A673 (cell line): ENCODE measurements at regions not wholly inside any gene's neighbourhood (a gene's known extent, or its start where the extent isn't known, plus 50 kb on each side); places are given as distances from the start of the nearest gene placed in this dataset.

Experiments used
- BruUV-seq: library from RNA; stranded (reverse); fragments of 400-500 nt; replicated peaks from 2 replicates; lab custom pipeline; 2021; lab: Mats Ljungman, UMichigan
- CTCF ChIA-PET: fragments of 300-600 bp; sonication (Branson Sonifier 250); formaldehyde crosslinking; loops from one replicate; lab custom pipeline; 2022; ENCODE audit warnings: antibody characterized with exemption; lab: Charles Lee
- POLR2A ChIA-PET: fragments of 300-600 bp; sonication (Branson Sonifier 250); formaldehyde crosslinking; loops from one replicate; lab custom pipeline; 2022; ENCODE audit warnings: antibody characterized with exemption; ENCODE audit not compliant: low non-redundant PET; lab: Charles Lee
- DNase-seq: peaks from one replicate; pipeline ENCODE4 v3.0.0-alpha.2; 2015; ENCODE audit warnings: low spot score
- H3K27ac ChIP-seq: fragments of 200-600 bp; sonication (generic); 2 replicates; pipeline ENCODE4 v1.5.1; 2016; ENCODE audit warnings: mixed run types, low read depth, mild to moderate bottlenecking, mixed read lengths, antibody characterized with exemption, low read length; ENCODE audit not compliant: poor library complexity, severe bottlenecking
- H3K27me3 ChIP-seq: fragments of 200-600 bp; sonication (generic); replicated peaks from 2 replicates; pipeline ENCODE4 v1.6.1; 2017; ENCODE audit warnings: mixed run types, low read depth, mild to moderate bottlenecking, mixed read lengths, antibody characterized with exemption, low read length; ENCODE audit not compliant: insufficient read depth, poor library complexity
- H3K36me3 ChIP-seq: fragments of 200-600 bp; sonication (generic); 2 replicates; pipeline ENCODE4 v1.6.1; 2016; ENCODE audit warnings: mixed run types, mild to moderate bottlenecking, mixed read lengths, antibody characterized with exemption, low read length; ENCODE audit not compliant: insufficient read depth, poor library complexity, severe bottlenecking
- H3K4me1 ChIP-seq: fragments of 200-600 bp; sonication (generic); 2 replicates; pipeline ENCODE4 v1.6.1; 2017; ENCODE audit warnings: mixed run types, mild to moderate bottlenecking, mixed read lengths, antibody characterized with exemption, low read length; ENCODE audit not compliant: insufficient read depth, poor library complexity, severe bottlenecking
- H3K4me3 ChIP-seq: fragments of 200-600 bp; sonication (generic); 2 replicates; pipeline ENCODE4 v1.5.1; 2016; ENCODE audit warnings: low read depth, mixed run types, mild to moderate bottlenecking, mixed read lengths, low read length; ENCODE audit not compliant: poor library complexity, severe bottlenecking
- H3K9me3 ChIP-seq: fragments of 200-600 bp; sonication (generic); 2 replicates; pipeline ENCODE4 v1.6.1; 2016; ENCODE audit warnings: mixed run types, low read depth, mild to moderate bottlenecking, mixed read lengths, antibody characterized with exemption, low read length; ENCODE audit not compliant: poor library complexity, severe bottlenecking
- CTCF ChIP-seq: fragments of 300-800, 200-600 bp; sonication (generic); conservative IDR thresholded peaks from 2 replicates; pipeline ENCODE4 v1.5.1; 2017; ENCODE audit warnings: low read depth, mild to moderate bottlenecking, antibody characterized with exemption, low read length, moderate library complexity, mixed read lengths
- EZH2 ChIP-seq: fragments of 200-600 bp; sonication (generic); IDR thresholded peaks from 2 replicates; pipeline ENCODE4 v1.6.1; 2017; ENCODE audit warnings: borderline replicate concordance, low read depth, mild to moderate bottlenecking, mixed read lengths, antibody characterized with exemption, low read length; ENCODE audit not compliant: poor library complexity, severe bottlenecking
- intact Hi-C: fragments of 100-400 bp; cut with micrococcal nuclease; formaldehyde crosslinking; loops from one replicate; pipeline ENCODE4 v1.10.0; 2022; ENCODE audit not compliant: unreplicated experiment

GRCh38 chr10:109040622-109041021, 882.7 kb downstream of the XPNPEP1 start:
- H3K9me3 ChIP-seq: no peaks in the 10 kb centered on the region
- DNase-seq: no peak
- TF ChIP-seq CTCF: no peak
- no peak for TF ChIP-seq EZH2
- no peaks in the 10 kb centered on the region for H3K4me1 ChIP-seq
- H3K36me3 ChIP-seq: no peaks in the 10 kb centered on the region
- H3K27me3 ChIP-seq: no peaks in the 10 kb centered on the region
- intact Hi-C loops: no loop called here
- H3K27ac ChIP-seq: no peak overlapping the region
- POLR2A ChIA-PET: no interaction called here
- no peak overlapping the region for H3K4me3 ChIP-seq
- CTCF ChIA-PET: no interaction called here
- no TSS peak for BruUV-seq

GRCh38 chr10:109037978-109038377, 885.3 kb downstream of the XPNPEP1 start:
- intact Hi-C loops: no loop called here
- TF ChIP-seq CTCF (no peak), EZH2 (no peak)
- no peaks in the 10 kb centered on the region for H3K4me1 ChIP-seq
- no peaks in the 10 kb centered on the region for H3K36me3 ChIP-seq
- no peaks in the 10 kb centered on the region for H3K9me3 ChIP-seq
- no peak for DNase-seq
- ChIA-PET CTCF (no interaction called here), POLR2A (no interaction called here)
- H3K27ac ChIP-seq: no peak overlapping the region
- H3K27me3 ChIP-seq: no peaks in the 10 kb centered on the region
- no peak overlapping the region for H3K4me3 ChIP-seq
- BruUV-seq: no TSS peak

- Histone ChIP-seq H3K4me1 (no peaks in the 10 kb centered on the region), H3K27ac (no peak overlapping the region), H3K4me3 (no peak overlapping the region), H3K36me3 (no peaks in the 10 kb centered on the region), H3K9me3 (no peaks in the 10 kb centered on the region), H3K27me3 (no peaks in the 10 kb centered on the region)
- POLR2A ChIA-PET: no interaction called here
- TF ChIP-seq EZH2: no peak
- TF ChIP-seq CTCF: no peak
- intact Hi-C loops: no loop called here
- DNase-seq: no peak
- CTCF ChIA-PET: no interaction called here
- no TSS peak for BruUV-seq
Measured at GRCh38 chr10:109030581-109031210, 892.6 kb downstream of the XPNPEP1 start.
